A673 (cell line): ENCODE measurements at regions not wholly inside any gene's neighbourhood (a gene's known extent, or its start where the extent isn't known, plus 50 kb on each side); places are given as distances from the start of the nearest gene placed in this dataset.
"Not testable (repeated sequence)": the region's sequence is repeated elsewhere in the genome, so short reads cannot be mapped to it uniquely, and the experiment has no call there.

Experiments used
- BruUV-seq: library from RNA; stranded (reverse); fragments of 400-500 nt; replicated peaks from 2 replicates; lab custom pipeline; 2021; lab: Mats Ljungman, UMichigan
- CTCF ChIA-PET: fragments of 300-600 bp; sonication (Branson Sonifier 250); formaldehyde crosslinking; loops from one replicate; lab custom pipeline; 2022; ENCODE audit warnings: antibody characterized with exemption; lab: Charles Lee
- POLR2A ChIA-PET: fragments of 300-600 bp; sonication (Branson Sonifier 250); formaldehyde crosslinking; loops from one replicate; lab custom pipeline; 2022; ENCODE audit warnings: antibody characterized with exemption; ENCODE audit not compliant: low non-redundant PET; lab: Charles Lee
- DNase-seq: peaks from one replicate; pipeline ENCODE4 v3.0.0-alpha.2; 2015; ENCODE audit warnings: low spot score
- H3K27ac ChIP-seq: fragments of 200-600 bp; sonication (generic); 2 replicates; pipeline ENCODE4 v1.5.1; 2016; ENCODE audit warnings: mixed run types, low read depth, mild to moderate bottlenecking, mixed read lengths, antibody characterized with exemption, low read length; ENCODE audit not compliant: poor library complexity, severe bottlenecking
- H3K27me3 ChIP-seq: fragments of 200-600 bp; sonication (generic); replicated peaks from 2 replicates; pipeline ENCODE4 v1.6.1; 2017; ENCODE audit warnings: mixed run types, low read depth, mild to moderate bottlenecking, mixed read lengths, antibody characterized with exemption, low read length; ENCODE audit not compliant: insufficient read depth, poor library complexity
- H3K36me3 ChIP-seq: fragments of 200-600 bp; sonication (generic); 2 replicates; pipeline ENCODE4 v1.6.1; 2016; ENCODE audit warnings: mixed run types, mild to moderate bottlenecking, mixed read lengths, antibody characterized with exemption, low read length; ENCODE audit not compliant: insufficient read depth, poor library complexity, severe bottlenecking
- H3K4me1 ChIP-seq: fragments of 200-600 bp; sonication (generic); 2 replicates; pipeline ENCODE4 v1.6.1; 2017; ENCODE audit warnings: mixed run types, mild to moderate bottlenecking, mixed read lengths, antibody characterized with exemption, low read length; ENCODE audit not compliant: insufficient read depth, poor library complexity, severe bottlenecking
- H3K4me3 ChIP-seq: fragments of 200-600 bp; sonication (generic); 2 replicates; pipeline ENCODE4 v1.5.1; 2016; ENCODE audit warnings: low read depth, mixed run types, mild to moderate bottlenecking, mixed read lengths, low read length; ENCODE audit not compliant: poor library complexity, severe bottlenecking
- H3K9me3 ChIP-seq: fragments of 200-600 bp; sonication (generic); 2 replicates; pipeline ENCODE4 v1.6.1; 2016; ENCODE audit warnings: mixed run types, low read depth, mild to moderate bottlenecking, mixed read lengths, antibody characterized with exemption, low read length; ENCODE audit not compliant: poor library complexity, severe bottlenecking
- CTCF ChIP-seq: fragments of 300-800, 200-600 bp; sonication (generic); conservative IDR thresholded peaks from 2 replicates; pipeline ENCODE4 v1.5.1; 2017; ENCODE audit warnings: low read depth, mild to moderate bottlenecking, antibody characterized with exemption, low read length, moderate library complexity, mixed read lengths
- EZH2 ChIP-seq: fragments of 200-600 bp; sonication (generic); IDR thresholded peaks from 2 replicates; pipeline ENCODE4 v1.6.1; 2017; ENCODE audit warnings: borderline replicate concordance, low read depth, mild to moderate bottlenecking, mixed read lengths, antibody characterized with exemption, low read length; ENCODE audit not compliant: poor library complexity, severe bottlenecking
- intact Hi-C: fragments of 100-400 bp; cut with micrococcal nuclease; formaldehyde crosslinking; loops from one replicate; pipeline ENCODE4 v1.10.0; 2022; ENCODE audit not compliant: unreplicated experiment

GRCh38 chr7:79608005-79608404, 154.5 kb upstream of the MAGI2 start:
- H3K9me3 ChIP-seq, result no peaks in the 10 kb centered on the region
- intact Hi-C loops, result no loop called here
- TF ChIP-seq EZH2 (no peak), CTCF (no peak)
- no TSS peak for BruUV-seq
- no peaks in the 10 kb centered on the region for H3K36me3 ChIP-seq
- ChIA-PET POLR2A (no interaction called here), CTCF (no interaction called here)
- no peak overlapping the region for H3K27ac ChIP-seq
- H3K27me3 ChIP-seq, result no peaks in the 10 kb centered on the region
- H3K4me3 ChIP-seq, result no peak overlapping the region
- DNase-seq, result no peak
- no peaks in the 10 kb centered on the region for H3K4me1 ChIP-seq

DNA sequence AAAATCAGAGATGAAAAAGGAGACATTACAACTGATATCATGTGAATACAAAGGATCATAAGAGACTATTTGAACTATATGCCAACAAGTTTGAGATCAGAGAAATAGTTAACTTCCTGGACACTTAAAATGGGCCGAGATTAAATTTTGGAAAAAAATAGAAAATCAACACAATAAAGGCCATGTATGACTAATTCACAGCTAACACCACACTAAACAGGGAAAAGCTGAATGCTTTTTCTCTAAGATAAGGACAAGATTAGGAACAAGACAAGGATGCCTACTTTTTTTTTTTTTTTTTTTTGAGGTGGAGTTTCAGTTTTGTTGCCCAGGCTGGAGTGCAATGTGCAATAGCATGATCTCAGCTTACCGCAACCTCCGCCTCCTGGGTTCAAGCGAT, 151.4 kb upstream of the MAGI2 start:
- no TSS peak for BruUV-seq
- intact Hi-C loops, result no loop called here
- CTCF ChIA-PET, result no interaction called here
- no peaks in the 10 kb centered on the region for H3K9me3 ChIP-seq
- H3K27ac ChIP-seq, result no peak overlapping the region
- TF ChIP-seq EZH2 (no peak), CTCF (no peak)
- H3K36me3 ChIP-seq, result no peaks in the 10 kb centered on the region
- H3K4me1 ChIP-seq, result no peaks in the 10 kb centered on the region
- H3K4me3 ChIP-seq, result no peak overlapping the region
- no peaks in the 10 kb centered on the region for H3K27me3 ChIP-seq
- DNase-seq, result no peak
- POLR2A ChIA-PET, result no interaction called here

- Histone ChIP-seq H3K27ac (no peak overlapping the region), H3K36me3 (no peaks in the 10 kb centered on the region), H3K27me3 (no peaks in the 10 kb centered on the region), H3K9me3 (no peaks in the 10 kb centered on the region), H3K4me3 (no peak overlapping the region), H3K4me1 (no peaks in the 10 kb centered on the region)
- no TSS peak for BruUV-seq
- intact Hi-C loops, result no loop called here
- CTCF ChIA-PET, result no interaction called here
- DNase-seq, result no peak
- TF ChIP-seq CTCF (no peak), EZH2 (no peak)
- POLR2A ChIA-PET, result no interaction called here
Measured at GRCh38 chr7:79598351-79598750, 144.9 kb upstream of the MAGI2 start.

DNA sequence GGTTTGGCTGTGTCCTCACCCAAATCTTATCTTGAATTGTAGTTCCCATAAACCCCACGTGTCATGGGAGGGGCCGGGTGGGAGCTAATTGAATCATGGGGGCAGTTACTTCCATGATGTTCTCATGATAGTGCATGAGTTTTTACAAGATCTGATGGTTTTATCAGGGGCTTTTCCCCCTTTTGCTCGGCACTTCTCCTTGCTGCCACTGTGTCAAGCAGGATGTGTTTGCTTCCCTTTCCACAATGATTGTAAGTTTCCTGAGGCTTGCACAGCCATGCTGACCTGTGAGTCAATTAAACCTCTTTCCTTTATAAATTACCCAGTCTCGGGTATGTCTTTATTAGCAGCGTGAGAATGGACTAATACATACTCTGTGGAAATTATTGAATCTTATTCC, 141.2 kb upstream of the MAGI2 start:
- POLR2A ChIA-PET, H3K9me3 ChIP-seq, H3K36me3 ChIP-seq, H3K4me3 ChIP-seq, H3K4me1 ChIP-seq, DNase-seq, H3K27me3 ChIP-seq, BruUV-seq, CTCF ChIA-PET, H3K27ac ChIP-seq, intact Hi-C loops: not testable (repeated sequence)
